ENCODE measurements at regions not wholly inside any gene's neighbourhood (a gene's known extent, or its start where the extent isn't known, plus 50 kb on each side); places are given as distances from the start of the nearest gene placed in this dataset.

- no peaks in the 10 kb centered on the region for H3K27me3 ChIP-seq (ENCODE audit: control insufficient read depth, insufficient read depth, low read length)
- no CpG with 5 or more reads among the region's 2 CpGs for WGBS (ENCODE audit: insufficient coverage, insufficient read length)
- H3K36me3 ChIP-seq (ENCODE audit: control insufficient read depth, insufficient read depth, low read length) = no peaks in the 10 kb centered on the region
- no peak overlapping the region for H3K4me3 ChIP-seq (ENCODE audit: low read length)
- no peaks in the 10 kb centered on the region for H3K4me1 ChIP-seq (ENCODE audit: control insufficient read depth, insufficient read depth, low read length)
- no peak for DNase-seq (ENCODE audit: low read depth, low spot score)
- H3K9me3 ChIP-seq (ENCODE audit: control insufficient read depth, insufficient read depth, low read length) = no peaks in the 10 kb centered on the region
- H3K27ac ChIP-seq (ENCODE audit: low read length) = no peak overlapping the region
These were observed 621.2 kb downstream of the DNAJB9 start for GRCh38 chr7:109190766-109191398.

GRCh38 chr7:109206196-109206595 lies 636.5 kb downstream of the DNAJB9 start:
- Histone ChIP-seq H3K4me3 (ENCODE audit: low read length) (no peak overlapping the region), H3K36me3 (ENCODE audit: control insufficient read depth, insufficient read depth, low read length) (no peaks in the 10 kb centered on the region), H3K9me3 (ENCODE audit: control insufficient read depth, insufficient read depth, low read length) (no peaks in the 10 kb centered on the region), H3K27me3 (ENCODE audit: control insufficient read depth, insufficient read depth, low read length) (no peaks in the 10 kb centered on the region), H3K27ac (ENCODE audit: low read length) (no peak overlapping the region), H3K4me1 (ENCODE audit: control insufficient read depth, insufficient read depth, low read length) (no peaks in the 10 kb centered on the region)
- no CpG with 5 or more reads among the region's 2 CpGs for WGBS (ENCODE audit: insufficient coverage, insufficient read length)
- DNase-seq (ENCODE audit: low read depth, low spot score) = no peak

- no peak for DNase-seq (ENCODE audit: low read depth, low spot score)
- no CpG with 5 or more reads among the region's 3 CpGs for WGBS (ENCODE audit: insufficient coverage, insufficient read length)
- Histone ChIP-seq H3K27ac (ENCODE audit: low read length) (no peak overlapping the region), H3K9me3 (ENCODE audit: control insufficient read depth, insufficient read depth, low read length) (no peaks in the 10 kb centered on the region), H3K36me3 (ENCODE audit: control insufficient read depth, insufficient read depth, low read length) (no peaks in the 10 kb centered on the region), H3K4me3 (ENCODE audit: low read length) (no peak overlapping the region), H3K4me1 (ENCODE audit: control insufficient read depth, insufficient read depth, low read length) (no peaks in the 10 kb centered on the region), H3K27me3 (ENCODE audit: control insufficient read depth, insufficient read depth, low read length) (no peaks in the 10 kb centered on the region)
These were observed 643.4 kb downstream of the DNAJB9 start for GRCh38 chr7:109213081-109213480.

GRCh38 chr7:109215341-109215740 lies 645.7 kb downstream of the DNAJB9 start:
- no peaks in the 10 kb centered on the region for H3K4me1 ChIP-seq (ENCODE audit: control insufficient read depth, insufficient read depth, low read length)
- WGBS (ENCODE audit: insufficient coverage, insufficient read length) = no CpG with 5 or more reads among the region's 3 CpGs
- DNase-seq (ENCODE audit: low read depth, low spot score) = no peak
- H3K27ac ChIP-seq (ENCODE audit: low read length) = no peak overlapping the region
- H3K36me3 ChIP-seq (ENCODE audit: control insufficient read depth, insufficient read depth, low read length) = no peaks in the 10 kb centered on the region
- H3K27me3 ChIP-seq (ENCODE audit: control insufficient read depth, insufficient read depth, low read length) = no peaks in the 10 kb centered on the region
- no peak overlapping the region for H3K4me3 ChIP-seq (ENCODE audit: low read length)
- no peaks in the 10 kb centered on the region for H3K9me3 ChIP-seq (ENCODE audit: control insufficient read depth, insufficient read depth, low read length)

GRCh38 chr7:109224100-109224499 lies 654.4 kb downstream of the DNAJB9 start:
- Histone ChIP-seq H3K4me1 (ENCODE audit: control insufficient read depth, insufficient read depth, low read length) (no peaks in the 10 kb centered on the region; the same call in 1 of the 2 replicates), H3K36me3 (ENCODE audit: control insufficient read depth, insufficient read depth, low read length) (no peaks in the 10 kb centered on the region), H3K9me3 (ENCODE audit: control insufficient read depth, insufficient read depth, low read length) (no peaks in the 10 kb centered on the region), H3K27me3 (ENCODE audit: control insufficient read depth, insufficient read depth, low read length) (no peaks in the 10 kb centered on the region), H3K4me3 (ENCODE audit: low read length) (no peak overlapping the region), H3K27ac (ENCODE audit: low read length) (no peak overlapping the region)
- no CpG with 5 or more reads among the region's 2 CpGs for WGBS (ENCODE audit: insufficient coverage, insufficient read length)
- DNase-seq (ENCODE audit: low read depth, low spot score) = no peak

- DNase-seq (ENCODE audit: low read depth, low spot score) = no peak
- H3K4me1 ChIP-seq (ENCODE audit: control insufficient read depth, insufficient read depth, low read length) = no peaks in the 10 kb centered on the region; the same call in 1 of the 2 replicates
- H3K36me3 ChIP-seq (ENCODE audit: control insufficient read depth, insufficient read depth, low read length) = no peaks in the 10 kb centered on the region
- H3K4me3 ChIP-seq (ENCODE audit: low read length) = no peak overlapping the region
- H3K27me3 ChIP-seq (ENCODE audit: control insufficient read depth, insufficient read depth, low read length) = no peaks in the 10 kb centered on the region
- WGBS (ENCODE audit: insufficient coverage, insufficient read length) = no CpG with 5 or more reads among the region's 1 CpG
- no peak overlapping the region for H3K27ac ChIP-seq (ENCODE audit: low read length)
- no peaks in the 10 kb centered on the region for H3K9me3 ChIP-seq (ENCODE audit: control insufficient read depth, insufficient read depth, low read length)
These were observed 657.0 kb downstream of the DNAJB9 start for GRCh38 chr7:109226699-109227098.

- no peak overlapping the region for H3K4me3 ChIP-seq (ENCODE audit: low read length)
- H3K27me3 ChIP-seq (ENCODE audit: control insufficient read depth, insufficient read depth, low read length) = no peaks in the 10 kb centered on the region
- no peaks in the 10 kb centered on the region; the same call in 1 of the 2 replicates for H3K4me1 ChIP-seq (ENCODE audit: control insufficient read depth, insufficient read depth, low read length)
- WGBS (ENCODE audit: insufficient coverage, insufficient read length) = no CpG with 5 or more reads among the region's 2 CpGs
- no peak for DNase-seq (ENCODE audit: low read depth, low spot score)
- no peaks in the 10 kb centered on the region for H3K36me3 ChIP-seq (ENCODE audit: control insufficient read depth, insufficient read depth, low read length)
- H3K9me3 ChIP-seq (ENCODE audit: control insufficient read depth, insufficient read depth, low read length) = no peaks in the 10 kb centered on the region
- H3K27ac ChIP-seq (ENCODE audit: low read length) = no peak overlapping the region
These were observed 665.6 kb downstream of the DNAJB9 start for GRCh38 chr7:109235316-109235715.

GRCh38 chr7:109246330-109247077 lies 676.8 kb downstream of the DNAJB9 start:
- Histone ChIP-seq H3K4me1 (ENCODE audit: control insufficient read depth, insufficient read depth, low read length) (no peaks in the 10 kb centered on the region), H3K9me3 (ENCODE audit: control insufficient read depth, insufficient read depth, low read length) (no peaks in the 10 kb centered on the region), H3K36me3 (ENCODE audit: control insufficient read depth, insufficient read depth, low read length) (no peaks in the 10 kb centered on the region), H3K4me3 (ENCODE audit: low read length) (no peak overlapping the region), H3K27ac (ENCODE audit: low read length) (no peak overlapping the region), H3K27me3 (ENCODE audit: control insufficient read depth, insufficient read depth, low read length) (no peaks in the 10 kb centered on the region)
- WGBS (ENCODE audit: insufficient coverage, insufficient read length) = no CpG with 5 or more reads among the region's 10 CpGs
- DNase-seq (ENCODE audit: low read depth, low spot score) = no peak

GRCh38 chr7:109256762-109257560 lies 687.3 kb downstream of the DNAJB9 start:
- no peak overlapping the region for H3K27ac ChIP-seq (ENCODE audit: low read length)
- no peaks in the 10 kb centered on the region for H3K36me3 ChIP-seq (ENCODE audit: control insufficient read depth, insufficient read depth, low read length)
- H3K4me1 ChIP-seq (ENCODE audit: control insufficient read depth, insufficient read depth, low read length) = no peaks in the 10 kb centered on the region
- DNase-seq (ENCODE audit: low read depth, low spot score) = no peak
- no peaks in the 10 kb centered on the region for H3K9me3 ChIP-seq (ENCODE audit: control insufficient read depth, insufficient read depth, low read length)
- H3K27me3 ChIP-seq (ENCODE audit: control insufficient read depth, insufficient read depth, low read length) = no peaks in the 10 kb centered on the region
- H3K4me3 ChIP-seq (ENCODE audit: low read length) = no peak overlapping the region
- no CpG with 5 or more reads among the region's 3 CpGs for WGBS (ENCODE audit: insufficient coverage, insufficient read length)

GRCh38 chr7:109259151-109259550 lies 689.5 kb downstream of the DNAJB9 start:
- H3K27me3 ChIP-seq (ENCODE audit: control insufficient read depth, insufficient read depth, low read length) = no peaks in the 10 kb centered on the region
- DNase-seq (ENCODE audit: low read depth, low spot score) = no peak
- H3K4me3 ChIP-seq (ENCODE audit: low read length) = no peak overlapping the region
- H3K27ac ChIP-seq (ENCODE audit: low read length) = no peak overlapping the region
- no CpG with 5 or more reads among the region's 1 CpG for WGBS (ENCODE audit: insufficient coverage, insufficient read length)
- H3K36me3 ChIP-seq (ENCODE audit: control insufficient read depth, insufficient read depth, low read length) = no peaks in the 10 kb centered on the region
- no peaks in the 10 kb centered on the region for H3K4me1 ChIP-seq (ENCODE audit: control insufficient read depth, insufficient read depth, low read length)
- no peaks in the 10 kb centered on the region for H3K9me3 ChIP-seq (ENCODE audit: control insufficient read depth, insufficient read depth, low read length)
